ENCODE measurements at regions not wholly inside any gene's neighbourhood (a gene's known extent, or its start where the extent isn't known, plus 50 kb on each side); places are given as distances from the start of the nearest gene placed in this dataset.

GRCh38 chr13:22108979-22109378 is 438.1 kb downstream of the FGF9 start:
- Histone ChIP-seq H3K36me3 (ENCODE audit: insufficient read depth, low read length) (no peaks in the 10 kb centered on the region), H3K79me2 (ENCODE audit: control insufficient read depth, insufficient read depth, low read length, unreplicated experiment) (no peaks in the 10 kb centered on the region), H2AFZ (ENCODE audit: low read length, unreplicated experiment) (no peak overlapping the region), H3K27ac (ENCODE audit: low read depth, low read length) (no peak overlapping the region), H3K4me1 (ENCODE audit: control insufficient read depth, insufficient read depth, low read length, unreplicated experiment) (no peaks in the 10 kb centered on the region), H3K4me3 (ENCODE audit: low read depth, low read length) (no peak overlapping the region), H3K27me3 (ENCODE audit: insufficient read depth, low read length) (no peaks in the 10 kb centered on the region)

- H3K4me1 ChIP-seq (ENCODE audit: control insufficient read depth, insufficient read depth, low read length, unreplicated experiment): no peaks in the 10 kb centered on the region
- no peaks in the 10 kb centered on the region for H3K36me3 ChIP-seq (ENCODE audit: insufficient read depth, low read length)
- no peaks in the 10 kb centered on the region for H3K79me2 ChIP-seq (ENCODE audit: control insufficient read depth, insufficient read depth, low read length, unreplicated experiment)
- no peaks in the 10 kb centered on the region for H3K27me3 ChIP-seq (ENCODE audit: insufficient read depth, low read length)
- no peak overlapping the region for H2AFZ ChIP-seq (ENCODE audit: low read length, unreplicated experiment)
- no peak overlapping the region for H3K4me3 ChIP-seq (ENCODE audit: low read depth, low read length)
- H3K27ac ChIP-seq (ENCODE audit: low read depth, low read length): no peak overlapping the region
Observed at GRCh38 chr13:22110368-22110767, 439.5 kb downstream of the FGF9 start.

- no peak overlapping the region for H3K27ac ChIP-seq (ENCODE audit: low read depth, low read length)
Observed at GRCh38 chr13:22111152-22111783, 440.4 kb downstream of the FGF9 start.

DNA sequence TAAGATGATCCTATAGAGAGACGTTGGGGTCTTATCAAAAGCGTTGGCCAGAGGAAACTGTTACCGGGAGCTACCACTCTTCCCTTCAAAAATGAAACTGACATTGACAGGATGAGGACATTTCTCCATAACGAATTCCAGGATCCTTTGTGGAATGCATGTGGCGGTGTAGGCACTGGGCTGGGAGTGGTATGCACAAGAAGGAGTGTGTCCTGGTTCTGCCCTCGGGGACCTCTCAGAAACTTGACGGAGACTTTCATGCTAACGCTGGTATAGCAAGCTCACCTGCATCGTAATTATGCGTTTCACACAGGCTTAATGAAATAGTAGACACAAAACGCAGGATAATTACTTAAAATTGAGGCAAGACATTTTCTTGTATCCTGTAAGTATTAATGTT is 441.1 kb downstream of the FGF9 start:
- H3K79me2 ChIP-seq (ENCODE audit: control insufficient read depth, insufficient read depth, low read length, unreplicated experiment): no peaks in the 10 kb centered on the region
- no peaks in the 10 kb centered on the region for H3K27me3 ChIP-seq (ENCODE audit: insufficient read depth, low read length)
- no peak overlapping the region for H3K27ac ChIP-seq (ENCODE audit: low read depth, low read length)
- H3K4me1 ChIP-seq (ENCODE audit: control insufficient read depth, insufficient read depth, low read length, unreplicated experiment): no peaks in the 10 kb centered on the region
- no peaks in the 10 kb centered on the region for H3K36me3 ChIP-seq (ENCODE audit: insufficient read depth, low read length)
- H3K4me3 ChIP-seq (ENCODE audit: low read depth, low read length): no peak overlapping the region
- H2AFZ ChIP-seq (ENCODE audit: low read length, unreplicated experiment): no peak overlapping the region

More at GRCh38 chr13:22111152-22111783, 440.4 kb downstream of the FGF9 start:
- no peak overlapping the region for H3K4me3 ChIP-seq (ENCODE audit: low read depth, low read length)
- no peaks in the 10 kb centered on the region for H3K4me1 ChIP-seq (ENCODE audit: control insufficient read depth, insufficient read depth, low read length, unreplicated experiment)
- no peaks in the 10 kb centered on the region for H3K79me2 ChIP-seq (ENCODE audit: control insufficient read depth, insufficient read depth, low read length, unreplicated experiment)
- H3K36me3 ChIP-seq (ENCODE audit: insufficient read depth, low read length): no peaks in the 10 kb centered on the region
- no peaks in the 10 kb centered on the region for H3K27me3 ChIP-seq (ENCODE audit: insufficient read depth, low read length)
- H2AFZ ChIP-seq (ENCODE audit: low read length, unreplicated experiment): no peak overlapping the region

DNA sequence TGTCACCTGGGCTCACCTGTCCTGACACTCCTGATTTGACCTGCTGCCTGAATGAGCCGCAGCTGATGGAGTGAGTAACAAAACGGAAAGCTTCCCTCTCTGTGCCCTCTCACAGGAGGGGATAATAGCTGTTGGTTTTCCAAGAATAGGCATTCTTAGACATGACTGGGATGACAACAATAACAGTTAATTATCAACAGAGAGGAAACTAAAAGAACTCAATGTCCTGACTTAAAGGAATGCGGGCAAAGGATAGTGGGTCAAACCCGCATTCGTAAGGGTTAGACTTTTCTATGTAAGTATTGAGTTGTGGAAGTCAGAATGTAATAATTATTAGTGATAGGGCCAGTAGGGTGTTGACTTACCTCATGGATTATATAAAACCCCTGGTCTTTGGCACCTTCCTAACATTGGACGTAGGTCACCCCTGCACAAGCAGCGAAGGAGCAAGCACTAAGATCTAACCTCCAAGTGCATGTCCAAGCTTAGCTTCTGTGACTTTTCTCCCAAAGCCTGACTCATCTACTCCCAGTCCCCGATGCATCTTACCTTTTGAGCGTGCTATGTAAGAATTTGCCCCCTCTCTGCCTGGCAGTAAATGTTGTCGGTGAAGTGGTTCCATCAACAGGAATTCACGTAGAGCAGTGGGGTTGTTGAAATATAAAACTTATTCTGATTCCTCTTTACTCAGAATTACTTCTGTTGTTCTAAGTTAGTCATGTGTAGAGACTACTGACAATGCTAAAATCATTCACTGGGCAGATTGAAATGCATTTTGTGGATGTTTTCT is 442.3 kb downstream of the FGF9 start:
- Histone ChIP-seq H3K4me3 (ENCODE audit: low read depth, low read length) (no peak overlapping the region), H3K4me1 (ENCODE audit: control insufficient read depth, insufficient read depth, low read length, unreplicated experiment) (no peaks in the 10 kb centered on the region), H3K27ac (ENCODE audit: low read depth, low read length) (no peak overlapping the region)

DNA sequence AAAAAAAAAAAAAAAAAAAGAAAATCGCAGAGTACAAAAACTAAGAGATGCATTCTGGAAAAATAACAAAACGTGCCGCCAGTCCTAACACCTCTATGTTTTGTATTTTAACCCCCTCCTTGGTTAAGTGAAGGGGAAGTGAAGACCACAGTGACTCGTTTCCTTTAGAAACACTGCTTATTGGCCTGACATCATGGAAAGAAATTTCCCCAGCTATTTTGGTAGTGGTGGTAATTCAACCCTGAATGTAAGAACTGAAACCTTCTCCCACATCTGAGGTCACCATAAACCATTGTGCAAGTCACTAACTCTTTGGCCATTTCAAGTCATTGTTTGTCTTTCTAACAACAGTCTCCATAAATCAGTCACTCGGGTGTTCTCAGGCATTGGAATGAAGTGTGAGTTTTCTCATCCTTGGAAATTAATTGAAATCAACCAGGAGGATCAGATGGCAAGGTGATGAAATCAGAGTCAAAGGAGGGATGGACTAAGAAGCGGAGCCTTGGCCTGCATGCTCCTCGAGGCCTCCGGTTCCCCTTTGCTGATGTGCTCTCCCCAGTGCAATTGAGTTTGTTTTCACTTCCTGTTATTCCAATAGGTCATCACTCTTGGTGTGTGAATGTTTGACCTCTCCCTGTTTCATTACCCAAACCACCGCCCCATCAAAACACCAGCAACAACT is 443.9 kb downstream of the FGF9 start:
- Histone ChIP-seq H3K79me2 (ENCODE audit: control insufficient read depth, insufficient read depth, low read length, unreplicated experiment) (no peaks in the 10 kb centered on the region), H3K27ac (ENCODE audit: low read depth, low read length) (no peak overlapping the region), H2AFZ (ENCODE audit: low read length, unreplicated experiment) (no peak overlapping the region), H3K4me1 (ENCODE audit: control insufficient read depth, insufficient read depth, low read length, unreplicated experiment) (no peaks in the 10 kb centered on the region), H3K4me3 (ENCODE audit: low read depth, low read length) (no peak overlapping the region), H3K36me3 (ENCODE audit: insufficient read depth, low read length) (no peaks in the 10 kb centered on the region), H3K27me3 (ENCODE audit: insufficient read depth, low read length) (no peaks in the 10 kb centered on the region)

More for the DNA sequence above, 442.3 kb downstream of the FGF9 start:
- H3K27me3 ChIP-seq (ENCODE audit: insufficient read depth, low read length): no peaks in the 10 kb centered on the region
- no peak overlapping the region for H2AFZ ChIP-seq (ENCODE audit: low read length, unreplicated experiment)
- no peaks in the 10 kb centered on the region for H3K79me2 ChIP-seq (ENCODE audit: control insufficient read depth, insufficient read depth, low read length, unreplicated experiment)
- H3K36me3 ChIP-seq (ENCODE audit: insufficient read depth, low read length): no peaks in the 10 kb centered on the region

- Histone ChIP-seq H3K36me3 (ENCODE audit: insufficient read depth, low read length) (no peaks in the 10 kb centered on the region), H3K27ac (ENCODE audit: low read depth, low read length) (no peak overlapping the region), H3K27me3 (ENCODE audit: insufficient read depth, low read length) (no peaks in the 10 kb centered on the region), H3K79me2 (ENCODE audit: control insufficient read depth, insufficient read depth, low read length, unreplicated experiment) (no peaks in the 10 kb centered on the region), H3K4me1 (ENCODE audit: control insufficient read depth, insufficient read depth, low read length, unreplicated experiment) (no peaks in the 10 kb centered on the region), H3K4me3 (ENCODE audit: low read depth, low read length) (no peak overlapping the region), H2AFZ (ENCODE audit: low read length, unreplicated experiment) (no peak overlapping the region)
Observed at GRCh38 chr13:22118158-22118557, 447.3 kb downstream of the FGF9 start.

- H3K36me3 ChIP-seq (ENCODE audit: insufficient read depth, low read length): no peaks in the 10 kb centered on the region
- no peak overlapping the region for H2AFZ ChIP-seq (ENCODE audit: low read length, unreplicated experiment)
- no peak overlapping the region for H3K4me3 ChIP-seq (ENCODE audit: low read depth, low read length)
- no peak overlapping the region for H3K27ac ChIP-seq (ENCODE audit: low read depth, low read length)
- H3K27me3 ChIP-seq (ENCODE audit: insufficient read depth, low read length): no peaks in the 10 kb centered on the region
- no peaks in the 10 kb centered on the region for H3K4me1 ChIP-seq (ENCODE audit: control insufficient read depth, insufficient read depth, low read length, unreplicated experiment)
- H3K79me2 ChIP-seq (ENCODE audit: control insufficient read depth, insufficient read depth, low read length, unreplicated experiment): no peaks in the 10 kb centered on the region
Observed at GRCh38 chr13:22120646-22121045, 449.8 kb downstream of the FGF9 start.

GRCh38 chr13:22121146-22121739 is 450.4 kb downstream of the FGF9 start:
- H3K27me3 ChIP-seq (ENCODE audit: insufficient read depth, low read length): no peaks in the 10 kb centered on the region
- no peak overlapping the region for H3K4me3 ChIP-seq (ENCODE audit: low read depth, low read length)
- H3K4me1 ChIP-seq (ENCODE audit: control insufficient read depth, insufficient read depth, low read length, unreplicated experiment): no peaks in the 10 kb centered on the region
- no peak overlapping the region for H2AFZ ChIP-seq (ENCODE audit: low read length, unreplicated experiment)
- no peak overlapping the region for H3K27ac ChIP-seq (ENCODE audit: low read depth, low read length)
- no peaks in the 10 kb centered on the region for H3K79me2 ChIP-seq (ENCODE audit: control insufficient read depth, insufficient read depth, low read length, unreplicated experiment)
- H3K36me3 ChIP-seq (ENCODE audit: insufficient read depth, low read length): no peaks in the 10 kb centered on the region

- H3K27me3 ChIP-seq (ENCODE audit: insufficient read depth, low read length): no peaks in the 10 kb centered on the region
- H3K36me3 ChIP-seq (ENCODE audit: insufficient read depth, low read length): no peaks in the 10 kb centered on the region
- no peak overlapping the region for H3K27ac ChIP-seq (ENCODE audit: low read depth, low read length)
- no peak overlapping the region for H2AFZ ChIP-seq (ENCODE audit: low read length, unreplicated experiment)
- H3K79me2 ChIP-seq (ENCODE audit: control insufficient read depth, insufficient read depth, low read length, unreplicated experiment): no peaks in the 10 kb centered on the region
- no peak overlapping the region for H3K4me3 ChIP-seq (ENCODE audit: low read depth, low read length)
- no peaks in the 10 kb centered on the region for H3K4me1 ChIP-seq (ENCODE audit: control insufficient read depth, insufficient read depth, low read length, unreplicated experiment)
Observed at GRCh38 chr13:22126433-22127021, 455.7 kb downstream of the FGF9 start.
